Liver (tissue), 8 donors: ENCODE measurements at regions not wholly inside any gene's neighbourhood (a gene's known extent, or its start where the extent isn't known, plus 50 kb on each side); places are given as distances from the start of the nearest gene placed in this dataset.

Experiments
- DNase-seq: peaks from one replicate; pipeline ENCODE4 v3.0.0-alpha.2; 2017; ENCODE audit warnings: low spot score
- H3K27ac ChIP-seq, 2 donors: one replicate each; pipeline ENCODE4 v1.7.0; 2013; ENCODE audit warnings: inconsistent platforms in 2 of 2, low read length in 2 of 2, control low read depth in 1 of 2, low read depth in 1 of 2, mild to moderate bottlenecking in 1 of 2
- H3K27me3 ChIP-seq, 4 donors: one replicate each; pipeline versions ENCODE4 v1.6.1 to v1.7.0; 2013; ENCODE audit warnings: low read length in 3 of 4, inconsistent platforms in 1 of 4, mild to moderate bottlenecking in 1 of 4, moderate library complexity in 1 of 4; ENCODE audit not compliant: control insufficient read depth in 4 of 4, insufficient read depth in 4 of 4
- H3K36me3 ChIP-seq, 4 donors: one replicate each; pipeline versions ENCODE4 v1.6.1 to v1.7.0; 2013; ENCODE audit warnings: low read length in 3 of 4, mild to moderate bottlenecking in 3 of 4, low read depth in 1 of 4, moderate library complexity in 1 of 4; ENCODE audit not compliant: control insufficient read depth in 4 of 4, insufficient read depth in 3 of 4
- H3K4me1 ChIP-seq, 4 donors: one replicate each; pipeline versions ENCODE4 v1.6.1 to v1.7.0; 2013; ENCODE audit warnings: low read length in 3 of 4, mild to moderate bottlenecking in 3 of 4, moderate library complexity in 1 of 4; ENCODE audit not compliant: control insufficient read depth in 4 of 4, insufficient read depth in 4 of 4
- H3K4me3 ChIP-seq, 3 donors: one replicate each; pipeline versions ENCODE4 v1.6.1 to v1.7.0; 2013; ENCODE audit warnings: low read length in 3 of 3, control low read depth in 1 of 3, low read depth in 1 of 3, mild to moderate bottlenecking in 1 of 3
- H3K9ac ChIP-seq, 2 donors: one replicate each; pipeline ENCODE4 v1.7.0; 2013; ENCODE audit warnings: low read length in 2 of 2, mild to moderate bottlenecking in 2 of 2, moderate library complexity in 2 of 2, control low read depth in 1 of 2, low read depth in 1 of 2
- H3K9me3 ChIP-seq, 4 donors: one replicate each; pipeline versions ENCODE4 v1.6.1 to v1.7.0; 2013; ENCODE audit warnings: low read length in 3 of 4; ENCODE audit not compliant: control insufficient read depth in 4 of 4
- CTCF ChIP-seq: fragments of 150-350 bp; IDR thresholded peaks from 2 replicates; pipeline ENCODE4 v1.5.1; 2017; ENCODE audit warnings: improper control_type of control experiment, low read depth, low read length; ENCODE audit not compliant: missing input control
- EGR1 ChIP-seq, 2 donors: IDR thresholded peaks; 2 replicates each; pipeline ENCODE4 v1.6.1; 2016 to 2018; ENCODE audit warnings: antibody characterized with exemption in 2 of 2, low read depth in 2 of 2
- FOXA2 ChIP-seq: IDR thresholded peaks from 2 replicates; pipeline ENCODE4 v1.6.1; 2016; ENCODE audit warnings: antibody characterized with exemption
- GABPA ChIP-seq, 2 donors: IDR thresholded peaks in 1 of 2; conservative IDR thresholded peaks in 1 of 2; 2 replicates each; pipeline ENCODE4 v1.6.1; 2016; ENCODE audit warnings: antibody characterized with exemption in 2 of 2, mild to moderate bottlenecking in 1 of 2, moderate library complexity in 1 of 2
- HNF4A ChIP-seq, 2 donors: conservative IDR thresholded peaks; 2 replicates each; pipeline ENCODE4 v1.6.1; 2016; ENCODE audit warnings: antibody characterized with exemption in 2 of 2, mild to moderate bottlenecking in 2 of 2
- HNF4G ChIP-seq: IDR thresholded peaks from 2 replicates; pipeline ENCODE4 v1.6.1; 2016; ENCODE audit warnings: antibody characterized with exemption
- JUND ChIP-seq, 2 donors: IDR thresholded peaks; 2 replicates each; pipeline ENCODE4 v1.6.1; 2016; ENCODE audit warnings: antibody characterized with exemption in 2 of 2
- MAX ChIP-seq: IDR thresholded peaks from 2 replicates; pipeline ENCODE4 v1.6.1; 2016; ENCODE audit warnings: antibody characterized with exemption
- NR2F2 ChIP-seq: IDR thresholded peaks from 2 replicates; pipeline ENCODE4 v1.6.1; 2016; ENCODE audit warnings: antibody characterized with exemption
- RAD21 ChIP-seq, 2 donors: IDR thresholded peaks; 2 replicates each; pipeline ENCODE4 v1.6.1; 2016; ENCODE audit warnings: antibody characterized with exemption in 2 of 2, mild to moderate bottlenecking in 2 of 2
- REST ChIP-seq: IDR thresholded peaks from 2 replicates; pipeline ENCODE4 v1.6.1; 2016; ENCODE audit warnings: antibody characterized with exemption, mild to moderate bottlenecking
- RXRA ChIP-seq, 2 donors: IDR thresholded peaks; 2 replicates each; pipeline ENCODE4 v1.6.1; 2017 to 2018; ENCODE audit warnings: antibody characterized with exemption in 2 of 2, mild to moderate bottlenecking in 1 of 2
- SP1 ChIP-seq: IDR thresholded peaks from 2 replicates; pipeline ENCODE4 v1.6.1; 2018; ENCODE audit warnings: antibody characterized with exemption, mild to moderate bottlenecking
- YY1 ChIP-seq: IDR thresholded peaks from 2 replicates; pipeline ENCODE4 v1.6.1; 2016; ENCODE audit warnings: antibody characterized with exemption, mild to moderate bottlenecking
- ZBTB33 ChIP-seq: IDR thresholded peaks from 2 replicates; pipeline ENCODE4 v1.6.1; 2016; ENCODE audit warnings: antibody characterized with exemption
- WGBS: extraction: QIAGEN DNeasy Blood & Tissue Kit; methylation state at CpG from one replicate; pipeline ENCODE4 v1.1.7; 2013; 5-methylcytosine and 5-hydroxymethylcytosine counted together
- donor health status: healthy.
- donor health status: healthy.
- donor health status: healthy.
- donor health status: healthy.
- donor health status: healthy.

GRCh38 chr15:26243382-26243781 is 380.3 kb upstream of the ATP10A start:
- 81% methylated on average over 1 of the region's 1 CpG for WGBS
- Histone ChIP-seq H3K4me3 (no peak overlapping the region), H3K9me3 (peaks cover 0 to 6% (median 0%) of the 10 kb centered on the region in 4 donors), H3K27me3 (no peaks in the 10 kb centered on the region), H3K36me3 (no peaks in the 10 kb centered on the region), H3K9ac (no peak overlapping the region), H3K4me1 (no peaks in the 10 kb centered on the region), H3K27ac (no peak overlapping the region)
- TF ChIP-seq REST: no peak
- no peak for TF ChIP-seq JUND (IDR thresholded peaks at IDR 0.05)
- TF ChIP-seq EGR1 (IDR thresholded peaks at IDR 0.05; ENCODE audit: low read depth in 2 of 2): no peak
- TF ChIP-seq SP1: no peak
- TF ChIP-seq CTCF: no peak
- TF ChIP-seq FOXA2: no peak
- no peak for TF ChIP-seq RXRA (IDR thresholded peaks at IDR 0.05)
- TF ChIP-seq NR2F2: no peak
- no peak for TF ChIP-seq YY1
- TF ChIP-seq MAX: no peak
- TF ChIP-seq HNF4A (conservative IDR thresholded peaks at IDR 0.05): no peak
- TF ChIP-seq GABPA (IDR thresholded peaks at IDR 0.05 in 1 of 2, conservative IDR thresholded peaks at IDR 0.05 in 1 of 2): no peak
- no peak for TF ChIP-seq ZBTB33
- no peak for TF ChIP-seq RAD21 (IDR thresholded peaks at IDR 0.05)
- no peak for TF ChIP-seq HNF4G
- DNase-seq: no peak

- Histone ChIP-seq H3K4me3 (no peak overlapping the region), H3K4me1 (no peaks in the 10 kb centered on the region), H3K9ac (no peak overlapping the region), H3K27me3 (peaks cover 0 to 3% (median 0%) of the 10 kb centered on the region in 4 donors), H3K36me3 (no peaks in the 10 kb centered on the region), H3K27ac (no peak overlapping the region), H3K9me3 (peaks cover 0 to 6% (median under 1%) of the 10 kb centered on the region in 4 donors)
- no peak for TF ChIP-seq RAD21 (IDR thresholded peaks at IDR 0.05)
- TF ChIP-seq YY1: no peak
- 75% methylated on average over 9 of the region's 9 CpGs for WGBS
- DNase-seq: no peak
These were observed 379.5 kb upstream of the ATP10A start for GRCh38 chr15:26242565-26243071.
